H1 (cell line): ENCODE measurements at regions not wholly inside any gene's neighbourhood (a gene's known extent, or its start where the extent isn't known, plus 50 kb on each side); places are given as distances from the start of the nearest gene placed in this dataset.

Experiments used
- BCL11A ChIP-seq, 2 experiments: IDR thresholded peaks; one replicate each; pipeline ENCODE4 v1.6.1; 2011; ENCODE audit warnings: low read depth in 2 of 2, low read length in 2 of 2, mild to moderate bottlenecking in 2 of 2
- NRF1 ChIP-seq: IDR thresholded peaks from 2 replicates; pipeline ENCODE4 v1.6.1; 2011; ENCODE audit warnings: mild to moderate bottlenecking, low read depth, low read length, improper control_type of control experiment
- SIN3A ChIP-seq, 2 experiments: IDR thresholded peaks in 1 of 2; conservative IDR thresholded peaks in 1 of 2; 2 replicates each; pipeline ENCODE4 v1.6.1; 2011 to 2012; ENCODE audit warnings: low read length in 2 of 2, improper control_type of control experiment in 1 of 2, low read depth in 1 of 2, mild to moderate bottlenecking in 1 of 2
- ZNF274 ChIP-seq: IDR thresholded peaks from 2 replicates; pipeline ENCODE4 v1.7.0; 2012; ENCODE audit warnings: low read length, borderline replicate concordance; ENCODE audit errors: extremely low read depth

DNA sequence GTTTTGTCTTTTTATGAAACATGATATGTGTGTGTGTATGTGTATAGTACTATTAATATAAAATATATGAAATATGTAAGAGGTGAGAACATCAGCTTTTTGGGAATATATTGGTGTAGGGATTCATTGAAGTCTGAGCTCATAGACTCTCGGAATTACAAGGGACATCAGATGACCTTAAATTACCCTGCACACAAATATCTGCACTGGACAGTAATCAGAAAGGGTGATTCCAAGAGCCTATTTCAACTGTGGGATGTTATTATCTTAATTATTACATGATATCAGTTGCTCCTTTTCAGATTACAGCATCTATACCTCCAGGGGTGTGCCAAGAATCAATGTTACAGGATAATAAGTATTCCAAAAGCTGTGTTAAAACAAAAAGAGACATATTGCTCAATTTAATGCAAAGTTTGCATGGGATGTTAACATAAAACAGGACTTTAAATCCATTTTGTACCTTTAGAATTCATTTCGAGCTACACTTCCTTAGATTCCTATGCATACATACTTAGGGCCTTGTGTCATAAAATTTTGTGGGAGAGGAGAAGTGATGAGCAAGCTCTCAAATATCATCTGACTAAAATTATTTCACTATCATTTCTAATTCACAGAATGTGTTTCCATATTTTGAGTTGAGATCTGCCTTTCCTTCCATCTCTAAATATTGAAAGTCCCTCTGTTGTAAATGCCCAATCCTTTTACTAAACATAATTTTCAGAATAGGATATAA lies 365.2 kb downstream of the BRINP1 start (continued):
- no peak for TF ChIP-seq ZNF274
- TF ChIP-seq BCL11A (IDR thresholded peaks at IDR 0.05; ENCODE audit: low read depth in 2 of 2, low read length in 2 of 2) = no peak
- TF ChIP-seq SIN3A (conservative IDR thresholded peaks at IDR 0.05 in 1 of 2, IDR thresholded peaks at IDR 0.05 in 1 of 2; ENCODE audit: low read depth in 1 of 2, low read length in 2 of 2) = no peak
- TF ChIP-seq NRF1 = no peak
